CD4-positive, alpha-beta T cell treated with Interleukin-4 for 1 hour (primary cell): ENCODE measurements at regions not wholly inside any gene's neighbourhood (a gene's known extent, or its start where the extent isn't known, plus 50 kb on each side); places are given as distances from the start of the nearest gene placed in this dataset.

Source experiments
- DNase-seq, 2 donors: peaks; one replicate each; pipeline ENCODE4 v3.0.0-alpha.2; 2020 to 2022

DNA sequence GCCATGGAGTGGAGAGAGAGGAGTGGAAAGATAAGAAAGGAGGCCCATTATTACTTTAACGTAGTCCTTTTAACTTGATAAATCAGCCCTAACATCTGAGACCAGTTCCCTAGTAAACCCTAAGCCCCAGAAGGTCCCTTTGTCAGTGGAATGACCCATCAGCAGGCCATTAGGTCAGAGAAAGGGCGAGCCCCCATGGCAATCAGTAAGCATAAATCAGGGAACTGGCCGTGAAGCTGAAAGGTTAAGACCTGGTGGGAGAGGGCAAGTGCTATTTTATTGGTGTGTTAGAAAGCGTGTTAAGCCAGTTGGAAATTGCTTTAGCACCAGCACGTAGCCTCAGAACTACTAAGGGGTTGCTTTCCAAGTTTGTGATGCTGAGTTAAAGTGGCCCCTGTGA lies 708.0 kb downstream of the BCL11B start:
- DNase-seq, result no peak

- DNase-seq, result no peak
Measured at GRCh38 chr14:98564541-98564940, 707.5 kb downstream of the BCL11B start.

GRCh38 chr14:98571104-98571503 lies 700.9 kb downstream of the BCL11B start:
- no peak for DNase-seq

DNA sequence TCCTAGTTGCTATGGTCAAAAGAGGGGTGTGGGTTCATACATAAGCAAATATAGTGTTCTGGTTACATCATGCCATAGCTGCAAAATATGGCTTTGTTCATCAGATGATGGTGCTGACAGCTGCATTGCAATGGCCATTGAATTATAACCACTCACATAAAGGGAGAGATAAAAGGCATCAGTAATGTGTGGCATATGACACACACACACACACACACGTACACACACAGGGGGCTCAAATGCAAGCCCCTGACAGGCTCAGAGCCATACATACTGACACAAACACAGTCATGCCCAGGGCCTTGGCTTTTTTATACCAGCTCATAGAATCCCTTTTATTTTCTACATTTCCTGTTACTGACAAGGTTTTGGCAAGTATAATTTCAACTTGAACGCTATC lies 698.9 kb downstream of the BCL11B start:
- DNase-seq, result no peak

DNA sequence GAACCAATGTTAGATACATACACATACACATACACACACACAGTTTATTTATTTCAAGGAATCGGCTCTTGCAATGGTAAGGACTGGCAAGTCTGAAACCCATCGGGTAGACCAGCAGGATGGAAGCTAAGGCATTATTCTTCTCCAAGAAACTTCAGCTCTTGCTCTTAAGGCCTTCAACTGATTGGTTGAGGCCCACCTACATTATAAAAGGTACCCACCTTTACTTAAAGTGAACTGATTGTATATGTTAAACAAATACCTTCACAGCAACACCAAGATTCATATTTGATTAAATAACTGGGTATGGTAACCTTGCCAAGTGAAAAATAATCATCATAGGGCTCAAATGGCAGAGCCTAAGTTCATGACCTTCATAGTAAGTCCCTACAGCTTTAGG lies 695.5 kb downstream of the BCL11B start:
- no peak for DNase-seq

DNA sequence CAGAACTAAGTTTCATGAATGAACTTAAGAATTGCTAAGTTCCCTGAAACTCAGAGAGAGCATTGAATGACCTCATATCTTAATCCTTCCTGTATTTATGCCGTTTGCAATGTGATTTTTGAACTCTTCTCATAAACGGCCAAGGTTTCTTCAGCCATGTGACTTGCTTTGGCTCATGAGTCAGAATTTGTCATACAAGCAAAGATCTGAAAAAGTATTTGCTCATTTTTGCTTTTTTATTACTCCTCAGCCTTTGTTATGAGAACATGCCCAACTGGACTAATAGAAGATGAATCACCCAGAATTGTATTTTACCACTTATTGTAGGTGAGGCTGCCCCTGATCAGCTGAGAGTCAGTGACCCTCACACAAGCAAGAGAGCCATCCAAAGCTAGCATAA lies 693.8 kb downstream of the BCL11B start:
- no peak for DNase-seq

DNA sequence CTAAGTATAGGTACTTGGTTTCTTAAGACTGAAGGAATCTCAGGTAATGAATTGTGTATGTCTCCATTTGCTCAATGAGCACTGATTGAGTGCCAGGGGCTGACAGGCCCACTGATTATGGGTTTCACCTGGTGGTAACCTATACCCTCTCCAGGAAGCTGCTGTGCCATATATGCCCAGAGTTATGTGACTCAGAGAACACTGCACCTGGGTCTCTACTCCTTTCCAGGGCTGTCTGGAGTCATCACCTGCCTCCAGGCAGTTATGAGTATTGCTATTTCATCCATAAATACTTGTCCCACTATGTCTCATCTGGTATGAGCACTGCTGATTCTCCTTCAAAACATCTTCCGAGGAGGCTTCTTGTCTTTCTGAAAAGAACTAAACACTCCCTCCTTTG lies 692.9 kb downstream of the BCL11B start:
- no peak for DNase-seq

DNA sequence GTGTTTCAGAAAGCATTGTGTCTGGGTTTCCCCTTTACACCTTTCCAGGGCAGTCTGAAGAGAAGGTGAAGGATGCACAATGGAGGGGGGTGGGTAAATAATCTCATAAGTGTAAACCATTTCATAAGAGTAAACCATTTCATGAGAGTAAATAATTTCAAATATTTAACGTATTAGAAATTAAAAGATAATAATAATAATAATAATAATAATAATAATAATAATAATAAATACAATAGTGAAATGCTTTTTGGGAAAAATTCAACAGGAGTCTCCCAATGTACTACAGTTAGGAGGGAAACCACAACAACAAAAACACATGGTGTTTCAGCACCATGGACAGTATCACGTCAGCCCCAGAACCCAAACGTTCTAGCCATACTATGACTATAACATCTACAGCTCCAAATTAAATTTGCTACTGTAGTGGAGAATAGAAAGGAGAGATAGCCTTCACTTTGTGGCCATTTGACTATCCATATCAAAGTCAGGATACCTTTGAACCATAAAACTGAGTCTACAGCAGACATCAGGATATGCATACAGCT lies 691.8 kb downstream of the BCL11B start:
- DNase-seq, result peak in 1 of 2 donors; percentile 34

DNA sequence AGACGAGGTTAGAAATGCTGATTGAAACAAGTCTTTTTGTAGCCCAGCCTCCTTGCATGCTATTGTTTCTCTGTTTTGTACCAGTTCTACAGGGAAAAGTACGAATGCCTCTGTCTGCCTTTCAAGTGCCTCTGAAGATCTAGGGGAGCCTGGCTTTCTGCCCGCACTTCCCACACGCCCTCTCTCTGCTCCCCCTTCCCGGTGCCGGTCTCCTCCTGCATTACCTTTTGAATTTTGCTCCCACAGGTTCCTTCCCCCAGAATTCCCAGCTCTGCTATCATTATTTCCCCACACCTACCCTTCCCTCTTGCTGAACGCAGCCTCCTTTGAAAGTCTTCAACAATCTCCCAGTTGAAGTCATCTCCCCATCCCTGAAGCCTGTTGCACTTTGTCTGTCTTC lies 689.7 kb downstream of the BCL11B start:
- no peak for DNase-seq

GRCh38 chr14:98591161-98591560 lies 680.8 kb downstream of the BCL11B start:
- no peak for DNase-seq

DNA sequence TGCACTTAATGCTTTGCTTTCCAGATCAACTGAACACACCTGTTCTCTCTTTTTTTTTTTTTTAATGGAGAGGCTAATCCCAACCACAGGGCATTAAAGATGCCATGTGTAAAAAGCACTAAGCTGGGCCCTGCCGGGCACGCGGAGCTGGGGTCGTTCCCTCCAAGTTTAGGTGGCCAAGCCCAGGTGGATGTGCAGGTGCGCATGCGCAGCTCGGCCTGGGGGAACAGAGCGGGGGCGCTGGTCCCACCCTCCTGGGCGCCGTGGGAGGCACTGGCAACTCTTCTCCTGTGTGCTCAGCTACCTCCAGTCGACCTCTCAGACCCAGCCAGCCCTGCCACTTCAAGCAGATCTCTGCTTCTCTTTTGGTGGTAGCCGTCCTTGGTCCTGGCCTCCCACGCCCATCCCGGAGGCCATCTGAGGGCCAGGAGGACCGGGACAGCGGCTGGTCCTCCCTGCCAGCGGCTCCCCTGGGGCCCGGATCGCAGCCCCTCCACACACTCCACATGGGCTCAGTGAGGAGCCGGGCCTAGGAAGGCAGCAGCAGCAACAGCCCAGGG lies 679.3 kb downstream of the BCL11B start:
- DNase-seq, result no peak

GRCh38 chr14:98593361-98593761 lies 678.6 kb downstream of the BCL11B start:
- no peak for DNase-seq

GRCh38 chr14:98594156-98594555 lies 677.8 kb downstream of the BCL11B start:
- DNase-seq, result no peak

- DNase-seq, result no peak
Measured at GRCh38 chr14:98598576-98598975, 673.4 kb downstream of the BCL11B start.

DNA sequence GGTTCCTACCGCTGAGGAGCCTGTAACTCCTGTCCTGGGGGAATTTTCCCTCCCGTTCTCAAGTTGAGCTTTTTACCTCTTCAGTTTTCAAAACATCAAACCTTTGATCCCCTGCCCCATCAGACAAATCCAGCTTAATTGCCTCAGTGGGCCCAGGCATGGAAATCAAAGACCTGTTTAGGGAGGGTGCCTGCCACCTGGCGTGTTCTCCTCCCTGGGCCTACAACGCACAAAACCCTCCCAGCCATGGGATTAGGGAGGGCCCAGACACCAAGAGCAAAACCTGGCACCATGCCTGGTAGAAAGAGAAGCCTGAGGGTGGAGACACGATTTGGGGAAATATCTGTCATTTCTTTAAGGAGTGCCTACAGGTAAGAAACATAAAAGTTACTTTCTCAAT lies 672.9 kb downstream of the BCL11B start:
- DNase-seq, result no peak

DNA sequence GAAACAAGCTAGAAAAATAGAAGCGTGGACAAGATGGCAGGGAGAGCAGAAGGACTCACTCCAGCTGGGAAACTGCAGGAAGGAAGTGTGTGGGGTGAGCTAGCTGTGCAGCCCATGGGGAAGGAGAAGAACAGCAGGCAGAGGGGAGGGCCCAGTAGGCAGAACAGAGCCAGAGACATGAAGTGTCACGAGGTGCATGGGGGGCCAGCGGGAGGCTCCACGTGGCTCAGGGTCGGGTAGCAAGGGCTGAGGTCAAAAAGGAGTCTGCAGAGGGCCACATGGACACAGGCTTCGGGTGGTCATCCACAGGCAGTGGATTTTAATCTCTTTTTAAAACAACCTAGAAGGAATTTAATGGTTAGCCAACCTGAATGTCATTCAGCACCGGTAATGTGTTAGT lies 669.0 kb downstream of the BCL11B start:
- no peak for DNase-seq

- no peak for DNase-seq
Measured at GRCh38 chr14:98605043-98605442, 667.0 kb downstream of the BCL11B start.

DNA sequence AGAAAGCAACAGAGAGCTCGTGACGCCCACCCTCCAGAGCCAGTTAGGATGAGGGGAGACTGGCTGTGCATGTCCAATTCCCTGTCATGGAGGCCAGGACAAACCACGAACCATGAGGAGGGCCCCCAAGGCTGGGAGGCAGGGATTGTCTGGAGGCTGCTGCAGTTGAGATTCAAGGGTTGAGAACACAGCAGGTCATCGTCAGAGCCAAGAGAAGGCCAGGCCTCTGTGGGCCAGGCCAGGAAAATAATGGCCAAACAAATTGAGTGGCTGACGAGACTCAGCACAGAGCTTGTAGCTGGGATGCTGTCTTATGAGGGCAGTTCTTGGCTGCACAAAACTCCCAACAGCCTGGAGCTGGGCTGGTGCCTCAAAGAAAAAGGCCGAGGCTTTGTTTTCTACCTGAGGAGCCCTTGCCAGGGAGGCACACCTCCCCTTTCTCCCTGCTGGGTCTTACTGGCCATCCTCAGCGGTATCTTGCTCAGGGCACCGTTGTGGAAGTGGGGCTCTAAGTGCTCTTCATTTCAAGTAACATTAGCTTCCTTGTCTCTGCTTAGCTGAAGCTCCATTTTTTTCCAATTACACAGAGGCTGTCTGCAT lies 665.9 kb downstream of the BCL11B start:
- DNase-seq, result no peak

DNA sequence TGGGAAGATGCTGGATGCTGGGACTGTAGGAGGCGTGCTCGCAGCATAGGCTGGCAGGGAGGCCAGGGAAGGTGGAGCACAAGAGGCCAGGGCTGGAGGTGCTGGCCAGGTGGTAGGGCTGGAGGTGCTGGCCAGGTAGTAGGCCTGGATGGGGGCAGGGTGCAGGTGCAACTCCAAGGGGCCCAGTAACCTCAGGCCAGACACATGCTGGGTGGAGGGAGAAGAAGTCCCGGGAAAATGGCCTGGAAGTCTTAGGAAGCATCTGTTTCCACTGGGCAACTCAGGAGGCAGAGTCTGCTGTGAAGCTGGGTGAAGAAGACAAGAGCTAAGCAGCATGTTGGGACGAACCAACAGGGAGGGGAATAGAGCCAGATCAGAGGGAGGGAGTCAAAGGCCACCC lies 665.2 kb downstream of the BCL11B start:
- DNase-seq, result no peak

GRCh38 chr14:98607341-98607910 lies 664.6 kb downstream of the BCL11B start:
- no peak for DNase-seq

DNA sequence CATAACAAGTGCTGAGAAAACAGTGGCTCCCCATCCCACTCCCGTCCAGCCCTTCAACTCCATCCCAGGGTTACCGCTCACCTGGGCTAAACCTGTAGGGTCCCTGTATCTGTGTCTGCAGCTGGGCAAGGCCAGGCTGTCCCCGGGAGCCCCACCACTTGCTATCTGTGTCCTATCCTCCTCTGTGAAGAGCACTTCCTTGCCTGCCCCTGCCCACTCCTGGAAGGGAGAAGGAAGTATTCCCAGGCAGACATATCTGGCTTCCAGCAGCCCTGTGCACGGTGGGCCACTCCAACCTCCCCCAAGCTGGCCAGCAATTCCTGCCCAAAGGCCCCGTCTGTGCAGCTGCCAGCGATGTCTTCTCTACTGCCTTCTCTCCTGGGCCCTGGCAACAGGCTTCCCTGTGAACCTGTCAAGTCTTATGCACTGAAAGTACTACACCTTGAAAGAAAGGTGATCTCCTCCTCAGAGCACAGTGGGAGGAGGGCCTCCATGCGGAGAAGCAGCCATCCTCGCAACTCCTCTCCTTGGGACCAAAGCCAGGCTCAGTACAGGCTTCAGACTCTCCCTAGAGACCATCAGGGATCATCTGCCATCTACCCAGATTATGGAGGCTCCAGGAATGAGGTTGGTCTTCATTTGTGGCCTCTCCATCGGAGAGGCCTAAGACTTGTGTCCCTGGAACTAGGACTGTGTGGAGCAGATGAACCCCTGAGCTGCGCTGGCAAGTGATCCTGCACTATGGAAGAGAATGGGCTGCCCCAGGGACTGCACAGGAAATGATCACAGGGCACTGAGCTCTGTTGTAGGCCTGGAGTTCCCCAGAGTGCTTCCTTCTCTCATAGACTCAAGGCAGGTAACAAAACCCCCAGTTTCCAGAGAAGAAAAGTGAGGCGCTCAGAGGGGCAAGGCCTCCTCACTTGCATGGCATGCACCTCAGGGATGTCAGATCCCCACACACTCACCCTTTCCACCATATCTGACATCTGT lies 663.6 kb downstream of the BCL11B start:
- DNase-seq, result no peak

DNA sequence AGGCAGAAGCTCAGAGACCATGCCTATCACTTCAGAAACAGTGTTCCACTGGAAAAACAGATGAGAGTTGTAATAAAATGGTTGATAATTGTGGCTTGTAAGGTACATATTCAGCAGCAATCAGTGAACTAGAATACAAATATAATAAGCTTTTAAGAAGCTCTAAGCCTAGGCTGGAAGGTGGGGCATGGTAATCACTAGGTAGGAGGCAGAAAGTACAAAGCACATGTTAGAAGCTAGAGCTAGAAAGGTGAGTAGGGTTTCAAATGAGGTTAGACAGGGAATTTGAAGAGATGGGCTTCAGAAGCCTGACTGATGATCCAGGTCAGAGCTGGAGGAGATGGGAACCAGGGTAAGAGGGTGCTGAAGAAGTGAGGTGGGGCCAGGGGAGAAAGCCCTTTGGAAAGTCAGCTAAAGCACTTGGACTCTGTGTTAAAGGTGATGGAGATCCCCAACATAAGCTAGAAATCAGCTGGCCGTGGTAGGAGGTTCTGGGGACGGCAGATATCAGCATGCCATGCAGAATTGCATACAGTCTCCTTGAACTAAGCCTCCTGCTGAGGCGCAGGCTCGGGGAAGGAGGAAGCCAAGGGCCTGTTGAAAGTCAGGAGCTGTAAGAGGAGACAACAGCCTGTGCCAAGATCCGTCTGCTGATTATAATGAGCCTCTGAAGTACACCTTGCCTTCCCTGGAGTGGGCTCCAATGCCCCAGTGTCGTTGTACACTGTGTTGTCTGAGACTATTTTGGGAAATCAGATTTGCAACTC lies 659.4 kb downstream of the BCL11B start:
- DNase-seq, result no peak

DNA sequence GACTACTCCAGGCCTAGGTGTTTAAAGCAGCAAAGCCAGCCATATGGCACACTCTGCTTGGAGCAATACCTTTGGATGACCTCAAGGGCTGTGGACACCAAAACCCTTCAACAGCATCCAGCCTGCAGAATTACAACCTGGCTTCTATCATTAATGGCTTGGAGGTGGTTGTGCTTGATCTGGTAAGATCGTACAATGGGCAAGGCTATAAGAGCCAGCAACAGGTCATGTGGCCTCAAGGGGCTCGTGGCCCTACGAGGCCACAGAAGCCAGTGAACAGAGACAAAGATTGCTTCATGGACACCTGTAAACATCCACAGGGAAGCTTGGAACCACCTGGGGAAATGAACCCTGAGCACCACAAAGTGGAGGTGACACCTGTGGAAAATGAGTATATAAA lies 657.3 kb downstream of the BCL11B start:
- DNase-seq, result no peak
